ENCODE measurements at regions not wholly inside any gene's neighbourhood (a gene's known extent, or its start where the extent isn't known, plus 50 kb on each side); places are given as distances from the start of the nearest gene placed in this dataset.

- TF ChIP-seq CTCF (IDR thresholded peaks at IDR 0.05), result no peak
- no peak for TF ChIP-seq POLR2AphosphoS5 (IDR thresholded peaks at IDR 0.05)
These were observed 304.4 kb upstream of the ZC3H15 start for GRCh38 chr2:186181625-186182024.

All from prostate gland (tissue), 2 donors.